Omental fat pad (tissue), 3 donors: ENCODE measurements at regions not wholly inside any gene's neighbourhood (a gene's known extent, or its start where the extent isn't known, plus 50 kb on each side); places are given as distances from the start of the nearest gene placed in this dataset.
"Not testable (repeated sequence)": the region's sequence is repeated elsewhere in the genome, so short reads cannot be mapped to it uniquely, and the experiment has no call there.

ENCODE experiments used
- ATAC-seq: fragments of 150-250 bp; one replicate; pipeline ENCODE4 v1.9.1; 2016; ENCODE audit warnings: mild to moderate bottlenecking, moderate library complexity; ENCODE audit not compliant: low FRiP score
- DNase-seq: peaks from one replicate; pipeline ENCODE4 v3.0.0-alpha.2; 2019; ENCODE audit warnings: low spot score
- CTCF ChIP-seq, 3 donors: fragments of 450-650 bp; IDR thresholded peaks; one replicate each; pipeline ENCODE4 v1.5.1; 2016 to 2017; ENCODE audit warnings: antibody characterized with exemption in 3 of 3, mild to moderate bottlenecking in 3 of 3, moderate library complexity in 2 of 3

DNA sequence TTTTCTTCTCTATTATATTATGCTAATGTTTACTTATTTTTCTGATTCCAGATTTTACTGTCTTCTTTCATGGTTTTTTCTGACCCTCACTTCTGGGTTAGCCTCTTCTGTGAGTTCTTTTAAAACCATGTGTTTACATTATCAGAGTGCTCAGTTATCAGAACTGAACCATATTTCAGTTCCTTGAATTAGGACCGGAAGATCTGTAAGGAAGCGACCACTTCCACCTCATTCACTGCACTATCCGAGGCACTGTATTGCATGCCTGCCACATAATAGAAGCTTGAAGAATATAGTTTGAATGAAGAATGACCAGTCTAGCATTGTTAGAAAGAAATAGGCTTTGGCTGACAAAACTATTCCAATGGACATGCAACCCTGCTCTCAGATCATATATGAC is 281.0 kb upstream of the DEPDC1 start:
- ATAC-seq (no peak), DNase-seq (no peak)
- no peak for TF ChIP-seq CTCF (IDR thresholded peaks at IDR 0.05)

DNA sequence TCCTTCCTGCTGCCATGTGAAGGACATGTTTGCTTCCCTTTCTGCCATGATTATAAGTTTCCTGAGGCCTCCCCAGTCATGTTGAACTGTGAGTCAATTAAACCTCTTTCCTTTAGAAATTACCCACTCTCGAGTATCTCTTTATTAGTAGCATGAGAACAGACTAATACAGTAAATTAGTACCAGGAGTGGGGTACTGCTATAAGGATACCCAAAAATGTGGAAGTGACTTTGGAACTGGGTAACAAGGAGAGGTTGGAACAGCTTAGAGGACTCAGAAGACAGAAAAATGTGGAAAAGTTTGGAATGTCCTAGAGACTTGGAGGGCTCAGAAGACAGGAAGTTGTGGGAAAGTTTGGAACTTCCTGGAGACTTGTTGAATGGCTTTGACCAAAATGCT is 283.0 kb upstream of the DEPDC1 start:
- DNase-seq, ATAC-seq: not testable (repeated sequence)

GRCh38 chr1:68780919-68781318 is 284.0 kb upstream of the DEPDC1 start:
- no peak for TF ChIP-seq CTCF (IDR thresholded peaks at IDR 0.05)
- ATAC-seq (no peak), DNase-seq (no peak)

DNA sequence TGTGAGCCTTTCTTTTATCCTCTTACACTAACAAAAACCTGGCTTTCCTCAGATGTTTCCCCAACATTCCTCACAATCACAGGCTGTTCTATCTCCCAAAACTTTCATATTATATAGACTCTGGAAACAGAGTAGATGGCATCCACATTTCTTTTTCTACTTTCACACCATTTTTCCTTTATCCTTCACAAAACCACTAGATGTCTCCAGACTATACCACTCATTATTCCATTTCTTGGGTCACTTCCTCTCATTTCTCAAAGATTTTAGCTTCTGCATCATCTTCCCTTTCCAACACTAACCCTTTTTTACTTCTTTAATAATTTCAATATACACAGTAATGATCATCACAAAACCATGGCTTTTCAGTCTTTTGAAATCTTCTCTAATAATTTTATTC is 286.0 kb upstream of the DEPDC1 start:
- no peak for TF ChIP-seq CTCF (IDR thresholded peaks at IDR 0.05)
- ATAC-seq (no peak), DNase-seq (no peak)

- DNase-seq (no peak), ATAC-seq (no peak)
- TF ChIP-seq CTCF (IDR thresholded peaks at IDR 0.05) = no peak
These were observed 288.4 kb upstream of the DEPDC1 start for GRCh38 chr1:68785328-68785727.

DNA sequence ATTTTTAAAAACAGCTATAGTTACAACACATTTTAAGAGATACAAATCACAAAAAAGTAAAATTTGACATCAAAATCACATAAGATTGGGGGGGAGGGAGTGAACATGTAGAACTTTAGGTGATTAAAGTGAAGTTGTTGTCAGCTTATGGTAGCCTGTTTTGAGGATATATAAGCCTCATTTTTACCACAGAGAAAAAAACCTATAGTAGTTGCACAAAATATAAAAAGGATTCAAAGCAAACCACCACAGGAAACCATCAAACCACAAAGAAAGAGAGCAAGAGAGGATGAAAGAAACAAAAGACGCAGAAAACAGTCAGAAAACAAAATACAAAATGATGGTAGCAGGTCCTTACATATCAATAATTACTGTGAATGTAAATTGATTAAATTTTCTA is 291.9 kb upstream of the DEPDC1 start:
- DNase-seq (no peak), ATAC-seq (no peak)
- TF ChIP-seq CTCF (IDR thresholded peaks at IDR 0.05) = no peak

DNA sequence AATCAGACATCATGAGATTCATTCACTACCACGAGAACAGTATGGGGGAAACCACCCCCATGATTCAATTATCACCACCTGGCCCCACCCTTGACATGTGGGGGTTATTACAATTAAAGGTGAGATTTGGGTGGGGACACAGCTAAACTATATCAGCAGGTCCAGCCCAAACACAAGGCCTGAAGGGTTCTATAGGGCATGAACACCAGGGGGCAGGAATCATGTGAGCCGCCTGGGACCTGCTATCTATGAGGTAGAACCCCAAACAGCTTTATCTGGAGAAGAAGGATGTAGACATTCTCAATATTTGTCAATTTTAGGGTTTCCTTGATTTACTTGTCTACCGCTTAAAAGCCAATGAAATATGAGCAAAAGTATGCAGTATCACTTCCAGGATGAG is 294.9 kb upstream of the DEPDC1 start:
- no peak for ATAC-seq
- no peak for TF ChIP-seq CTCF (IDR thresholded peaks at IDR 0.05)
- no peak for DNase-seq

DNA sequence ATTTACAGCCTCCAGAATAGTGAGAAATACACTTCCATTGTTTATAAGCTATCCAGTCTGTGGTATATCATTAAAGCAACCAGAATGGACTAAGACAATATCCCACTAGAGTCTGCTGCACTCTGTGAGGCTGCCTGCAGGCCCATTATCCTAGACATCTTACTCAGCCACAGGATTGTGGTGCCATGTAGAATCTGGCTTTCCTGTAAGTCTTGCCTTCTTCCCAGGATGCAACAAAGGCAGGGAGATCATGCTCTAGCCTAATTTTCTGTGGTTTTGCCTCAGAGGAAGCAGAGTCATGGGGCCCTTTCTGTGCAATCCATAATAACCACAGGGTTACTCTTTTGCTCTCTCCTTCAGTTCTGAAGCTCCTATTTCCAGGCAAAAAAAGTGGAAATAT is 299.1 kb upstream of the DEPDC1 start:
- ATAC-seq = no peak
- no peak for TF ChIP-seq CTCF (IDR thresholded peaks at IDR 0.05)
- no peak for DNase-seq
